Loucy (cell line): ENCODE measurements at regions not wholly inside any gene's neighbourhood (a gene's known extent, or its start where the extent isn't known, plus 50 kb on each side); places are given as distances from the start of the nearest gene placed in this dataset.

Experiments
- CTCF ChIP-seq: fragments of 200-600 bp; sonication (generic); conservative IDR thresholded peaks from 2 replicates; pipeline ENCODE4 v1.5.1; 2014; ENCODE audit warnings: mild to moderate bottlenecking, antibody characterized with exemption, low read length
- EZH2phosphoT487 ChIP-seq: fragments of 200-600 bp; IDR thresholded peaks from 2 replicates; pipeline ENCODE4 v1.6.1; 2018; ENCODE audit warnings: antibody characterized with exemption, mild to moderate bottlenecking, moderate library complexity, borderline replicate concordance

- no peak for TF ChIP-seq EZH2phosphoT487
- no peak for TF ChIP-seq CTCF
Observed at GRCh38 chr18:56353663-56354260, 284.6 kb downstream of the TXNL1 start.
